ENCODE measurements at regions not wholly inside any gene's neighbourhood (a gene's known extent, or its start where the extent isn't known, plus 50 kb on each side); places are given as distances from the start of the nearest gene placed in this dataset.
"Not testable (repeated sequence)": the region's sequence is repeated elsewhere in the genome, so short reads cannot be mapped to it uniquely, and the experiment has no call there.

GRCh38 chr1:30450818-30451233 is 272.6 kb downstream of the MATN1 start:
- DNase-seq = no peak

- no peak for DNase-seq
Measured at GRCh38 chr1:30450148-30450817, 273.1 kb downstream of the MATN1 start.

DNA sequence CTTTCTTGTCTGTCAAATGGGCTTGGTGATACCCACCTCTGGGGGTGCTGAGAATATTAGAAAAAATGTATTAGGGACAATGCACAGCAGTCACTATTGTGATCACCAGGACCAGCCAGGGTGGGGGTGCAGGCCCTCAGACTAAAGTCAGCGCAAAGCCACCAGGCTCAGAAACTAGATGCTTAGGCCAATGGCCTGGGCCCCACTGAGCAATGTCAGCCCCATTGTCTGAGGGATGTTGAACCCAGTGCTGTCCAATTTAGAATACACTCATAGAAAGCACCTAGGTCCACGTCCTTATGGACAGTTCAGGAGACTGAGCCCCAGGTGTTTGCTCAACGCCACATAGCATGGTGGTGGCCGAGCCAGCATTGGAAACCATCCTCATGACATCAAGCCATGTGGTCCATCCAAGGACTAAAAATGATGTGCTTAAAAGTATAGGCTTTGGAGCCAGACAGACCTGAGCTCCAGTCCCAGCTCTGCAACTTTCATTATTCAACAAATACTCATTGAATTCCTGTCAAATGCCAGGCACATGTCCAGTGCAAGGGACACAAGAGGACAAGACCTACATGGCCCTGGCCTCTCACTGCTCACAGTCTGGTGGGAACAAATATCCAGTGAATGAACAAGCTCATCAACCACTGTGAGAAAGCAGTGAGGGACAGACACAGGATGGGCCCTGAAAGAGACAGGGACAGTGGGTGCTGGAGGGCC is 273.8 kb downstream of the MATN1 start:
- no peak for DNase-seq

DNA sequence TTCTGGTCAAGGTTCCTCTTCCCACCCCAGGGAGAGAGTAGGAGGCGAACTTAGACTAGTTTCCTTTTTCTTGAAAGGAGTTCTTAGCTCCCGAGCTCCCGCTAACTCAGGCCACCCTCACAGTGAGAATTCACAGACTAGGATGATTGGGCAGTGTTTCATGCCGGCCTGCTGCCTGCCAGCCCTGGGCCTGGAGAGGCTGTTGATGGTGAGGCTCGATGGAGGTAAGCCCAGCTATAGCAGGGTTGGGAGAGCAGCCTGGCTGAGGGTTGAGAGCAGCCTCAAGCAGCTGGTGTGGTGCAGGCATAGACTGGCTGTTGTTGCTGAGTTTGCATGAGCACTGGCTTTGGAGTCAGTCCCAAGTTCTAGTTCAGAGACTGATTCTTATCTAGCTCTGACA is 274.4 kb downstream of the MATN1 start:
- DNase-seq = no peak

DNA sequence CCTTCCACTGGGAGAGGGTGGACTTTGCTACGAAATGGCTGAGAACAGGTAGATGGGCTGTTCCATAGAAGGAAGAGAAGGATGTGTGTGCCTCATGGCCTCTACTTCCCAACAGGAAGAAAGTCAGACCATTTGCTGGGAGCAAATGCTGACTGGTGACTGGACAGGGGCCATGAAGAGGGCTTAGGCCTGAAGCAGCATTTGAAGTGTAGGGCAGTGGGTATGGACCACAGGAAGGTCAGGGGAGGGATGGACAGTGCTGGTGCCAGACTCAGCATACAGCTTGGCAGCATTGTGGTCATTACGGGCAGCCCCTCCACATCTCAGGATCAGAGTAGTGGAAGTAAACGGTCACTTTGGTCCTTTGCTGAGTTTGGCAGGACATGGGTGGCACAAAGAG is 275.7 kb downstream of the MATN1 start:
- no peak for DNase-seq

- DNase-seq = no peak
Measured at GRCh38 chr1:30447080-30447479, 276.3 kb downstream of the MATN1 start.

GRCh38 chr1:30446508-30446907 is 276.9 kb downstream of the MATN1 start:
- DNase-seq = no peak

GRCh38 chr1:30446095-30446494 is 277.3 kb downstream of the MATN1 start:
- DNase-seq = no peak

- no peak for DNase-seq
Measured at GRCh38 chr1:30445449-30445848, 277.9 kb downstream of the MATN1 start.

- DNase-seq = no peak
Measured at GRCh38 chr1:30444850-30445249, 278.5 kb downstream of the MATN1 start.

DNA sequence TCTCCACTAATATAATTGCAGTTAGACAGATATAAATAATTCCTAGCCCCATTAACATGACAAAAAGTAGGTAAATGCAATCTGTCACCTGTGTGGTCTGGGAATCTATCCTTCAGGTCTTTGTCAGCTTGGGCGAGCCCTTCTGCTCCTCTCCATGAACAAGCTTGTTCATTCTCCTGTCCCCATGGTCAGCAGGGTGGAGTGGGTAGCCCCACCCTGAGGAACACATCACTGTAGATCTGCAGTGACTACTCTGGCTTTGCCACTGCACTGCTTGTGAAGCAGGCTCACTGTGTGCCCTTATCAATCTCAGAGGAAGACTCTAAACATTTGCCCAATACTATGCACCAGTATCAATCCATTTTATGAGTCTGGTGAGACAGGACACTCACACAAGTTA is 279.0 kb downstream of the MATN1 start:
- DNase-seq = no peak

GRCh38 chr1:30438274-30438673 is 285.1 kb downstream of the MATN1 start:
- not testable (repeated sequence) for DNase-seq

DNA sequence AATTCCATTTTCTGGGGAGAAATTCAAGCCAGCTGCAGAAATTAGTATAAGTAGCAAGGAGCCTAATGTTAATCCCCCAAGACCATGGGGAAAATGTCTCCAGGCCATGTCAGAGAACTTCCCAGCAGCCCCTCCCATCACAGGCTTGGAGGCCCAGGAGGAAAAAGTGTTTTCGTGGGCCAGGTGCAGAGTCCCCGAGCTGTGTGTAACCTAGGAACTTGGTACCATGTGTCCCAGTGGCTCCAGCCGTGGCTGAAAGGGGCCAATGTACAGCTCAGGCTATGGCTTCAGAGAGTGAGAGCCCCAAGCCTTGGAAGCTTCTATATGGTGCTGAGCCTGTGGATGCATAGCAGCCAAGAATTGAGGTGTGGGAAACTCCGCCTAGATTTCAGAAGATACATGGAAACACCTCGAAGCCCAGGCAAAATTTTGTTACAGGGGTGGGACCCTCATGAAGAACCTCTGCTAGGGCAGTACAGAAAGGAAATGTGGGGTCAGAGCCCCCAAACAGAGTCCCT is 286.3 kb downstream of the MATN1 start:
- DNase-seq = no peak

DNA sequence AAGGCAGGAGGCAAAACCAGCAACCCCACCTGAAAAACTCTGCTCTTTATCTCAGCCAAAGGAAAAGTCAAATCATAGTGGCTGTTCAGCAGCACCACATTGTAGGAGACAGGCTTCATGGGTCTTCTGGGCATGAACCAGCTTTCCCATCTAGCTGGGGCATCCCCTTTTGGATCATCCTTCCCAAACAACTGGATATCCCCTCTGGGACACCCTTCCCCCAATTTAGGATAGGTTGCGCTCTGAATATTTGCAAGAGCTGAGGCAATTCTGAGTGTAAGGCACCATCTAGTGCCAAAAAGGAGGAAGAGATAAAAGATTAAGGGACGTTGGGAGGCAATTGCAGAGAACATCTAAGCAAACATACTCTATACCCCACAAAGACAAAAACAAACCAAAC is 295.8 kb downstream of the MATN1 start:
- no peak for DNase-seq

GRCh38 chr1:30425046-30425445 is 298.3 kb downstream of the MATN1 start:
- no peak for DNase-seq

DNA sequence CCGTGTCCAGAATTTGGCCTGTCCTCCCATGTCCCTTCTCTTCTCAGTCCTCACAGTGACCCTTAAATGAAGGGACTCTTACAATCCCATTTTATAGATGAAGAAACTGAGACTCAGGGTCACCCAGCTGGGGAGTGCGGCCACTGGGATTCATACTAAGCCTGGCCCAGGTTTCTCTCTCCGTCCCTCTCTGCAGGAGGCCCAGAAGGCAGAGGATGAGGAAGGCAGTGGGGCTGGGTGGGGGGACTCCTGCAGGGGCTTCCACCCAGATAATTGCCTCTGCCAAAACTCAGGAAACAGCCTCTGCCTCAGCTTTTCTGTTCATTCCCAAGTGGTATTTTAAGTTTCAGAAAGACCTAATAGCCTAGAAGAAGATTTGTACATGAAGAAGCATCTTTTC is 299.8 kb downstream of the MATN1 start:
- DNase-seq = no peak

GRCh38 chr1:30422251-30422650 is 301.1 kb downstream of the MATN1 start:
- no peak for DNase-seq

DNA sequence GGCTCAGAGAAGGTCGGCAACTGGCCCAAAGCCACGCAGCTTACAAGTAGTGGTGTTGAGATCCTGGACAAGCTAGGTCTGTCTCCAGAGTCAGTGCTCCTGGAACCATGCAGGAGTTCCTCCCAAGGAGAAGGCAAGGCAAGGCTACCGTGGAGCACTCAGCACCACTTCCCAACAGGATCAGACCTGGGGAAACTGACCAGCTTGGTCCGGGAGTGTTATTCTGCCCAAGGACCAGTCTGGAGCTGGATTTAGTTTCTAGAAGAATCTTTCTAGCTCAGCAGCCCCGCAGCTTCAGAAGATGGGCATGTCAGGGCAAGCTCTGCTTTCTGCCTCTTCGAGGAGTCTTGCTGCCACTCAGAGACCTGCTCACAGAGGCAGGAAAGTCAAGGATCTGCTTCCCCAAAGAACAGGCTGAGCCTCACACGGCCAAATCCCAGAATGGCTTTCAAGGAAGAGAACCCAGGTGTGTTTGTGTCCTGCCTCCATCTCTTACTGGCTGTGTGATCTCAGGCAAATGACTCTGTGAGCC is 302.8 kb downstream of the MATN1 start:
- no peak for DNase-seq

DNA sequence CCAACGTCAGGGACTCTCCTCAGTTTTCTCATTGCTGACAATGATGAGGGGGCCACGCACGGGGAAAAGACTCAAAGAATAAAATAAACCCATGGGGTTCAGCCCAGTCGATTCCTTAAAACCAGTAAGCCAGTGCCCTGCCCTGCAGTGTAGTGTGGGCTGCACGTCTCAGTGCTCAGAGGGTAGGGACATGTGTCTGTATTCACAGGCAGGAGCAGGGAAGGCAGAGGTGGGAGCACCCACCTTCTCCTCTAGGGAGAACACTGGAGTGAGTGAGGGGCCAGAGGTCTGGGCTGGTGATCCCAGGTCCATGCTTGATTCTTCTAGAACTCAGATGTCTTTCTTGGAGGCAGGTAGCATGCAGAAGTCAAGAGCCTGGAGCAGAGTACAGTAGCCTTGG is 303.6 kb downstream of the MATN1 start:
- DNase-seq = no peak

- DNase-seq = no peak
Measured at GRCh38 chr1:30418939-30419720, 304.3 kb downstream of the MATN1 start.

GRCh38 chr1:30418061-30418938 is 305.1 kb downstream of the MATN1 start:
- DNase-seq = no peak

DNA sequence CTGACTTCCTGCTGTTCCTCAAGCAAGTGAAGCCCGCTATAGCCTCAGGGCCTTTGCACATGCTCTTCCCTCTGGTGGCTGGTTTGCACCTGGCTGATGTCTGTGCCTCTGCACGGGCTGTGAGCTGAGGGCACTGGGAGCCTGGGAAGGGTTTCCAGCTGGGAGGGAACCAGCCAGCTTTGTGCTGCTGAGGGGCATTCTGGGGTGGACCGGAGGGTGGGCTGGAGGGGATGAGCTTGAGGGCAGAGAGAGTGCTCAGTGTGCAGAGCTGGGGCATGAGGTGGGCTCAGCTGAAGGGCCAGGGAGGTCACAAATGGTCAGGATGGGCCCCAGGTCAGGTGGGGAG is 305.7 kb downstream of the MATN1 start:
- no peak for DNase-seq
